ENCODE measurements at regions not wholly inside any gene's neighbourhood (a gene's known extent, or its start where the extent isn't known, plus 50 kb on each side); places are given as distances from the start of the nearest gene placed in this dataset.
A peak's percentile ranks its signal among the peaks of the same experiment; 100 is the strongest.
"Not testable (repeated sequence)": the region's sequence is repeated elsewhere in the genome, so short reads cannot be mapped to it uniquely, and the experiment has no call there.

DNA sequence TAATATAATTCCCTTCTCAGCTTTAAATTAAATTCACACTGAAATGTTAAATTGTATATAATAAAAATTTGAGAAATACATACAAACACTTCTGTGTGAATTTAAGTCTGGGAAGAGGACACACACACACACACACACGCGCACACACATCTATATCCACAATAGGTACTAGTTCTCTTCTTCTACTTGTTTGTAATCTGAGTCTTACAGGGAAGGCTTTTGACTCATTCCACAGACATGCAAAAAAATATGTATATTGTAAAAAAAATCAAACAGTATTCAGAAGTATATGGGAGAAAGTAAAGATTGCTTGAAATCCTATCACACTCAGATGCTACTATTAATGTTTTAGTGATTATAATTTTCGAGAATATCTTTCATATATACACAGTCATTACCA, 276.2 kb downstream of the MDFIC start:
- H3K4me3 ChIP-seq (ENCODE audit: insufficient read depth, low read depth, low read length, poor library complexity, severe bottlenecking), result no peak overlapping the region
- H3K4me1 ChIP-seq (ENCODE audit: control insufficient read depth, insufficient read depth, low read length, poor library complexity, severe bottlenecking), result no peaks in the 10 kb centered on the region
- no peaks in the 10 kb centered on the region for H3K27me3 ChIP-seq (replicated peaks; ENCODE audit: control insufficient read depth, insufficient read depth, low read length, poor library complexity, severe bottlenecking)
- DNase-seq, result no peak
- no peaks in the 10 kb centered on the region for H3K9me3 ChIP-seq (ENCODE audit: control insufficient read depth, low read length)
- no peak overlapping the region for H3K27ac ChIP-seq (ENCODE audit: insufficient read depth, low read length, poor library complexity, severe bottlenecking)
- H3K36me3 ChIP-seq (ENCODE audit: control insufficient read depth, insufficient read depth, low read length), result no peaks in the 10 kb centered on the region

DNA sequence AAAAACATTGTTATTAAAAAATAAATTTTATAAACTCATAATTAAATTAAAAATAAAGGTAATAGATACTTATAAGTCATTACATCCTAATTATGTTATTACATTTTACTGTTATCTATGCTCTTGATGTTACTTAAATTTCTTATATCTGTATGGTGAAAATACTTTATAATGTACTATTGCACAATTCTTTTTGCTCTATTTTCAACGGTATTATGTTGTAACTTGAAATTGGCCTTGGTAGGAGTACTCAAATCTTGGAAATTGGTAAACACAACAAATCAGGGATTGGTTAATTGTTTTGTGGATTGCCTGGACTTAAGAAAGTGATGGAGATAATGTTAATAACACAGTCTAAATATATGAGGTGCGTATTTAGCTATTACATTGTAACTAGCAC, 273.3 kb downstream of the MDFIC start:
- no peaks in the 10 kb centered on the region for H3K36me3 ChIP-seq (ENCODE audit: control insufficient read depth, insufficient read depth, low read length)
- no peaks in the 10 kb centered on the region for H3K27me3 ChIP-seq (replicated peaks; ENCODE audit: control insufficient read depth, insufficient read depth, low read length, poor library complexity, severe bottlenecking)
- no peak overlapping the region for H3K27ac ChIP-seq (ENCODE audit: insufficient read depth, low read length, poor library complexity, severe bottlenecking)
- H3K4me1 ChIP-seq (ENCODE audit: control insufficient read depth, insufficient read depth, low read length, poor library complexity, severe bottlenecking), result no peaks in the 10 kb centered on the region
- H3K4me3 ChIP-seq (ENCODE audit: insufficient read depth, low read depth, low read length, poor library complexity, severe bottlenecking), result no peak overlapping the region
- H3K9me3 ChIP-seq (ENCODE audit: control insufficient read depth, low read length), result no peaks in the 10 kb centered on the region
- DNase-seq, result no peak

DNA sequence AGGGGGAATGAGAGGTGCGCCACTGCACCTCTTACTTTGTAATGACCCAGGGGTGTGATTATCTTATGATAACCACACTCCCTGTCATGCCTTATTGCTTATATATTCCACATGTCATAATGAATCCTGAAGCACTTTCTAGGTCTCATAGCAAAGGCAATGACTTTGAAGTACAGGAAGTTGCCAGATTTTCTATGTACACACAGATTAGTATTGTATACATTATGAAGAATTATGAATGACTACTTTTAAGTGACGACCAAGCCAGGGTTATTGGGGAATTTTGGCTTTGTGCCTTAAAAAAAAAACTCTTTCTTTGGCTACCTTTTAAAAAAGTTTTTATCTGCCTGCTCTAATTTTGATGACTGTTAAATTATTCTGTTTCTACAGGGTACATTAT, 269.6 kb downstream of the MDFIC start:
- H3K4me1 ChIP-seq (ENCODE audit: control insufficient read depth, insufficient read depth, low read length, poor library complexity, severe bottlenecking), result no peaks in the 10 kb centered on the region
- no peaks in the 10 kb centered on the region for H3K27me3 ChIP-seq (replicated peaks; ENCODE audit: control insufficient read depth, insufficient read depth, low read length, poor library complexity, severe bottlenecking)
- no peak overlapping the region for H3K27ac ChIP-seq (ENCODE audit: insufficient read depth, low read length, poor library complexity, severe bottlenecking)
- no peak overlapping the region for H3K4me3 ChIP-seq (ENCODE audit: insufficient read depth, low read depth, low read length, poor library complexity, severe bottlenecking)
- no peak for DNase-seq
- no peaks in the 10 kb centered on the region for H3K36me3 ChIP-seq (ENCODE audit: control insufficient read depth, insufficient read depth, low read length)
- no peaks in the 10 kb centered on the region for H3K9me3 ChIP-seq (ENCODE audit: control insufficient read depth, low read length)

DNA sequence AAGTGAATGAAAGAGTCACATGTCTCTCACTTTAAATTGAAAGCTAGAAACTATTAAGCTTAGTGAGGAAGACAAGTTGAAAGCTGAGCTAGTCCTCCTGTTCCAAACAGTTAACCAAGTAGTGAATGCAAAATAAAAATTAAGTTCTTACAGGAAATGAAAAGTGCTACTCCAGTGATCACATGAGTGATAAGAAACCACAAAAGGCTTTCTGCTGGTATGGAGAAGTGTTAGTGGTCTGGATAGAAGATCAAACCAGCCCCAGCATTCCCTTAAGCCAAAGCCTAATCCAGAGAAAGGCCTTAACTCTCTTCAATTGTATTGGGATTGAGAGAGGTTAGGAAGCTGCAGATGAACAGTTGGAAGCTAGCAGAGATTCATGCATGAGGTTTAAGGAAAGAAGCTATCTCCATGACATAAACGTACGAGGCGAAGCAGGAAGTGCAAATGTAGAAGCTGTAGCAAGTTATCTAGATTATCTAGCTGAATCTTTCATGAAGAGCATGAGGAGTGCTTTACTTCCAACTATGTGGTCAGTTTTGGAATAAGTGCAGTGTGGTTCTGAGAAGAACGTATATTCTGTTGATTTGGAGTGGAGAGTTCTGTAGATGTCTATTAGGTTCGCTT, 261.6 kb downstream of the MDFIC start:
- Histone ChIP-seq H3K9me3 (ENCODE audit: control insufficient read depth, low read length) (no peaks in the 10 kb centered on the region), H3K4me1 (ENCODE audit: control insufficient read depth, insufficient read depth, low read length, poor library complexity, severe bottlenecking) (peaks cover 5% of the 10 kb centered on the region), H3K27me3 (replicated peaks; ENCODE audit: control insufficient read depth, insufficient read depth, low read length, poor library complexity, severe bottlenecking) (no peaks in the 10 kb centered on the region), H3K36me3 (ENCODE audit: control insufficient read depth, insufficient read depth, low read length) (no peaks in the 10 kb centered on the region), H3K27ac (ENCODE audit: insufficient read depth, low read length, poor library complexity, severe bottlenecking) (no peak overlapping the region), H3K4me3 (ENCODE audit: insufficient read depth, low read depth, low read length, poor library complexity, severe bottlenecking) (peak overlapping the region; percentile 18)
- no peak for DNase-seq

DNA sequence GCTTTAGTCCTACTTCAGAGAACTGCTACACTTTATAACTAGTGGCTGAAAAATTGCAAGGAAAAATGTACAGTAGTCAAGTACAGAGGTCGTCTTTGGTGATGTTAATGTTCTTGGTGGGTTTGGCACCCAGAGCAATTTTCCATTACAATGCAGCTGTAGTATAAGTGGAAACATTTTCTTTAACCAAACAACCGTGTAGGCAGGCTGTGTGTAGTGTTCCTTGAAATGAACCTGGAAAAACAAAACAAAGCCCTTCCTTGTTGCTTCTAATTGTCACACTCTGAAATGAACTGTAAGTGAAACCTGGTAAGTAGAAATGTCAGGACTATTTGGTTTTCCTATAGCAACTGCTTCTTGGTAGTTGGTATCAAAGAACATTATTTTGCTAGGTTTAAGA, 256.9 kb downstream of the MDFIC start:
- Histone ChIP-seq H3K36me3 (ENCODE audit: control insufficient read depth, insufficient read depth, low read length) (no peaks in the 10 kb centered on the region), H3K9me3 (ENCODE audit: control insufficient read depth, low read length) (no peaks in the 10 kb centered on the region), H3K27me3 (replicated peaks; ENCODE audit: control insufficient read depth, insufficient read depth, low read length, poor library complexity, severe bottlenecking) (no peaks in the 10 kb centered on the region), H3K27ac (ENCODE audit: insufficient read depth, low read length, poor library complexity, severe bottlenecking) (no peak overlapping the region), H3K4me1 (ENCODE audit: control insufficient read depth, insufficient read depth, low read length, poor library complexity, severe bottlenecking) (peaks cover 5% of the 10 kb centered on the region), H3K4me3 (ENCODE audit: insufficient read depth, low read depth, low read length, poor library complexity, severe bottlenecking) (no peak overlapping the region)
- DNase-seq, result no peak

- Histone ChIP-seq H3K4me3 (ENCODE audit: insufficient read depth, low read depth, low read length, poor library complexity, severe bottlenecking) (no peak overlapping the region), H3K4me1 (ENCODE audit: control insufficient read depth, insufficient read depth, low read length, poor library complexity, severe bottlenecking) (no peaks in the 10 kb centered on the region), H3K9me3 (ENCODE audit: control insufficient read depth, low read length) (no peaks in the 10 kb centered on the region), H3K27ac (ENCODE audit: insufficient read depth, low read length, poor library complexity, severe bottlenecking) (no peak overlapping the region), H3K27me3 (replicated peaks; ENCODE audit: control insufficient read depth, insufficient read depth, low read length, poor library complexity, severe bottlenecking) (no peaks in the 10 kb centered on the region), H3K36me3 (ENCODE audit: control insufficient read depth, insufficient read depth, low read length) (no peaks in the 10 kb centered on the region)
- no peak for DNase-seq
Observed at GRCh38 chr7:115177823-115178222, 255.9 kb downstream of the MDFIC start.

- H3K4me3 ChIP-seq (ENCODE audit: insufficient read depth, low read depth, low read length, poor library complexity, severe bottlenecking), result no peak overlapping the region
- no peak overlapping the region for H3K27ac ChIP-seq (ENCODE audit: insufficient read depth, low read length, poor library complexity, severe bottlenecking)
- H3K4me1 ChIP-seq (ENCODE audit: control insufficient read depth, insufficient read depth, low read length, poor library complexity, severe bottlenecking), result no peaks in the 10 kb centered on the region
- no peak for DNase-seq
- no peaks in the 10 kb centered on the region for H3K36me3 ChIP-seq (ENCODE audit: control insufficient read depth, insufficient read depth, low read length)
- no peaks in the 10 kb centered on the region for H3K9me3 ChIP-seq (ENCODE audit: control insufficient read depth, low read length)
- no peaks in the 10 kb centered on the region for H3K27me3 ChIP-seq (replicated peaks; ENCODE audit: control insufficient read depth, insufficient read depth, low read length, poor library complexity, severe bottlenecking)
Observed at GRCh38 chr7:115177103-115177502, 255.2 kb downstream of the MDFIC start.

- not testable (repeated sequence) for H3K27ac ChIP-seq (ENCODE audit: insufficient read depth, low read length, poor library complexity, severe bottlenecking); H3K27me3 ChIP-seq (replicated peaks; ENCODE audit: control insufficient read depth, insufficient read depth, low read length, poor library complexity, severe bottlenecking); DNase-seq; H3K9me3 ChIP-seq (ENCODE audit: control insufficient read depth, low read length); H3K4me3 ChIP-seq (ENCODE audit: insufficient read depth, low read depth, low read length, poor library complexity, severe bottlenecking); H3K4me1 ChIP-seq (ENCODE audit: control insufficient read depth, insufficient read depth, low read length, poor library complexity, severe bottlenecking); H3K36me3 ChIP-seq (ENCODE audit: control insufficient read depth, insufficient read depth, low read length)
Observed at GRCh38 chr7:115172397-115172796, 250.5 kb downstream of the MDFIC start.

DNA sequence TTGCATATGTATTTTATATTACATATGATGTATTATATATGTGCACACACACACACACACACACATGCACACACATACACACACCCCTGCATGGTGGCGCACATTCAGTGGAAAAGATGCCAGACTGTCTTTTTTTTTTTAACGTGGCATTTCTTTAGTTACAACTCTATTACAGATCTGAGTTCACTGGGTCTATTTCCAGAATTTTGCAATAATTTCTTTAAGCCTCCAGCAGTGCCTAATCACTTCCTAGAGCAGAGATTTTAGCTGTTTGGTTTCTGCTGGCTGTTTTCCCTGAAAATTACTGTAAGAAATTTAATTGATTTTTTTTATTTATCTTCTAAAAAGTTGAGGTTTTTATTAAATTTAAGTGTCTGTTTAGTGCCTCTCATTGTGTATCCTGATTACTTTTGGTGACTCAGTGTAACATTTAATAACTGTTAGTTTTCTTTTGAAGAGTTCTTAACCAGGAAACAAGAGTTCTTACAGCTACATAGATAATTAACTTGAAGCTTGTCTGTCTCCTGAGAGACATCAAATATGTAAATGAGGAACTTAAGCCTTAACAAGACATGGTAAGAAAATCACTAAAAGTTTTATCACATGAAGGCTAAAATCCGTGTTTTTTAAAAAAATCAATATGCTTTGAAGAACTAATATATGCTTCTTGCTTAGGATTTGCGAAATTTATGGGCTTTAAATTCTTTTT, 232.0 kb downstream of the MDFIC start:
- no peak overlapping the region for H3K4me3 ChIP-seq (ENCODE audit: insufficient read depth, low read depth, low read length, poor library complexity, severe bottlenecking)
- no peaks in the 10 kb centered on the region for H3K4me1 ChIP-seq (ENCODE audit: control insufficient read depth, insufficient read depth, low read length, poor library complexity, severe bottlenecking)
- no peak overlapping the region for H3K27ac ChIP-seq (ENCODE audit: insufficient read depth, low read length, poor library complexity, severe bottlenecking)
- no peaks in the 10 kb centered on the region for H3K36me3 ChIP-seq (ENCODE audit: control insufficient read depth, insufficient read depth, low read length)
- no peaks in the 10 kb centered on the region for H3K27me3 ChIP-seq (replicated peaks; ENCODE audit: control insufficient read depth, insufficient read depth, low read length, poor library complexity, severe bottlenecking)
- no peaks in the 10 kb centered on the region for H3K9me3 ChIP-seq (ENCODE audit: control insufficient read depth, low read length)
- DNase-seq, result no peak

- H3K4me3 ChIP-seq (ENCODE audit: insufficient read depth, low read depth, low read length, poor library complexity, severe bottlenecking), result no peak overlapping the region
- H3K27ac ChIP-seq (ENCODE audit: insufficient read depth, low read length, poor library complexity, severe bottlenecking), result no peak overlapping the region
- no peaks in the 10 kb centered on the region for H3K36me3 ChIP-seq (ENCODE audit: control insufficient read depth, insufficient read depth, low read length)
- DNase-seq, result no peak
- no peaks in the 10 kb centered on the region for H3K27me3 ChIP-seq (replicated peaks; ENCODE audit: control insufficient read depth, insufficient read depth, low read length, poor library complexity, severe bottlenecking)
- H3K4me1 ChIP-seq (ENCODE audit: control insufficient read depth, insufficient read depth, low read length, poor library complexity, severe bottlenecking), result no peaks in the 10 kb centered on the region
- H3K9me3 ChIP-seq (ENCODE audit: control insufficient read depth, low read length), result no peaks in the 10 kb centered on the region
Observed at GRCh38 chr7:115153176-115153575, 231.3 kb downstream of the MDFIC start.
